ENCODE measurements at regions not wholly inside any gene's neighbourhood (a gene's known extent, or its start where the extent isn't known, plus 50 kb on each side); places are given as distances from the start of the nearest gene placed in this dataset.

- no peaks in the 10 kb centered on the region for H3K79me2 ChIP-seq
- no peak overlapping the region for H3K4me3 ChIP-seq (ENCODE audit: low read depth, low read length)
- H3K4me1 ChIP-seq, result peaks cover 7% of the 10 kb centered on the region
- H3K9ac ChIP-seq, result no peak overlapping the region
- no peaks in the 10 kb centered on the region for H3K36me3 ChIP-seq (ENCODE audit: control insufficient read depth, insufficient read depth, low read length)
- H2AFZ ChIP-seq, result no peak overlapping the region
- no peak overlapping the region for H3K27ac ChIP-seq
- no peaks in the 10 kb centered on the region for H3K27me3 ChIP-seq (ENCODE audit: control insufficient read depth, insufficient read depth, low read length)
- no peak overlapping the region for H3K4me2 ChIP-seq (ENCODE audit: low read length)
- no peaks in the 10 kb centered on the region for H3K9me3 ChIP-seq (ENCODE audit: control insufficient read depth, low read length)
- TF ChIP-seq CTCF (IDR thresholded peaks at IDR 0.05), result no peak
These were observed 85.3 kb upstream of the MAML3 start for GRCh38 chr4:140239311-140239710.

GRCh38 chr4:140238351-140239056, 84.5 kb upstream of the MAML3 start:
- TF ChIP-seq CTCF (IDR thresholded peaks at IDR 0.05), result no peak
- H3K27ac ChIP-seq, result peak overlapping the region; percentile 49
- H2AFZ ChIP-seq, result peak overlapping the region; percentile 79
- H3K9ac ChIP-seq, result no peak overlapping the region
- no peaks in the 10 kb centered on the region for H3K27me3 ChIP-seq (ENCODE audit: control insufficient read depth, insufficient read depth, low read length)
- H3K4me1 ChIP-seq, result peaks cover 7% of the 10 kb centered on the region
- no peaks in the 10 kb centered on the region for H3K9me3 ChIP-seq (ENCODE audit: control insufficient read depth, low read length)
- no peaks in the 10 kb centered on the region for H3K36me3 ChIP-seq (ENCODE audit: control insufficient read depth, insufficient read depth, low read length)
- no peaks in the 10 kb centered on the region for H3K79me2 ChIP-seq
- no peak overlapping the region for H3K4me2 ChIP-seq (ENCODE audit: low read length)
- H3K4me3 ChIP-seq (ENCODE audit: low read depth, low read length), result no peak overlapping the region

- H3K9ac ChIP-seq, result no peak overlapping the region
- no peaks in the 10 kb centered on the region for H3K36me3 ChIP-seq (ENCODE audit: control insufficient read depth, insufficient read depth, low read length)
- no peaks in the 10 kb centered on the region for H3K79me2 ChIP-seq
- no peak for TF ChIP-seq CTCF (IDR thresholded peaks at IDR 0.05)
- H3K9me3 ChIP-seq (ENCODE audit: control insufficient read depth, low read length), result no peaks in the 10 kb centered on the region
- peaks cover 7% of the 10 kb centered on the region for H3K4me1 ChIP-seq
- H3K4me3 ChIP-seq (ENCODE audit: low read depth, low read length), result no peak overlapping the region
- peak overlapping the region; percentile 49 for H3K27ac ChIP-seq
- peak overlapping the region; percentile 19 for H3K4me2 ChIP-seq (ENCODE audit: low read length)
- peak overlapping the region; percentile 79 for H2AFZ ChIP-seq
- H3K27me3 ChIP-seq (ENCODE audit: control insufficient read depth, insufficient read depth, low read length), result no peaks in the 10 kb centered on the region
These were observed 83.8 kb upstream of the MAML3 start for GRCh38 chr4:140237616-140238350.

GRCh38 chr4:140236654-140237169, 82.7 kb upstream of the MAML3 start:
- Histone ChIP-seq H3K9ac (no peak overlapping the region), H3K27ac (no peak overlapping the region), H3K36me3 (ENCODE audit: control insufficient read depth, insufficient read depth, low read length) (no peaks in the 10 kb centered on the region), H3K9me3 (ENCODE audit: control insufficient read depth, low read length) (no peaks in the 10 kb centered on the region), H2AFZ (no peak overlapping the region), H3K4me3 (ENCODE audit: low read depth, low read length) (no peak overlapping the region), H3K27me3 (ENCODE audit: control insufficient read depth, insufficient read depth, low read length) (no peaks in the 10 kb centered on the region), H3K79me2 (no peaks in the 10 kb centered on the region), H3K4me2 (ENCODE audit: low read length) (no peak overlapping the region), H3K4me1 (peaks cover 7% of the 10 kb centered on the region)
- TF ChIP-seq CTCF (IDR thresholded peaks at IDR 0.05), result no peak

Data from parathyroid adenoma (tissue), 2 donors.